Mesenchymal stem cell (in vitro differentiated cells and primary cell): ENCODE measurements at regions not wholly inside any gene's neighbourhood (a gene's known extent, or its start where the extent isn't known, plus 50 kb on each side); places are given as distances from the start of the nearest gene placed in this dataset.

Experiments used
- DNase-seq: peaks from one replicate; pipeline ENCODE4 v3.0.0-alpha.2; 2013
- H2AFZ ChIP-seq: one replicate; pipeline ENCODE4 v1.6.1; 2013; ENCODE audit warnings: low read depth, mild to moderate bottlenecking, control low read depth, inconsistent platforms, low read length, moderate library complexity
- H2AK5ac ChIP-seq: 2 replicates; pipeline ENCODE4 v1.6.1; 2013; ENCODE audit warnings: low read length, moderate library complexity, mild to moderate bottlenecking, inconsistent platforms; ENCODE audit not compliant: severe bottlenecking
- H2BK120ac ChIP-seq: one replicate; pipeline ENCODE4 v1.6.1; 2013; ENCODE audit warnings: low read depth, mild to moderate bottlenecking, inconsistent platforms, low read length, moderate library complexity
- H2BK12ac ChIP-seq, 2 experiments: one replicate each; pipeline ENCODE4 v1.6.1; 2013; ENCODE audit warnings: inconsistent platforms in 2 of 2, low read length in 2 of 2, mild to moderate bottlenecking in 2 of 2, moderate library complexity in 2 of 2, control low read depth in 1 of 2
- H2BK15ac ChIP-seq: one replicate; pipeline ENCODE4 v1.6.1; 2013; ENCODE audit warnings: mild to moderate bottlenecking, low read depth, inconsistent platforms; ENCODE audit not compliant: poor library complexity, severe bottlenecking
- H2BK5ac ChIP-seq: 2 replicates; pipeline ENCODE4 v1.6.1; 2013; ENCODE audit warnings: low read depth, mild to moderate bottlenecking, low read length, control low read depth, inconsistent platforms; ENCODE audit not compliant: poor library complexity, severe bottlenecking
- H3K14ac ChIP-seq, 2 experiments: one replicate each; pipeline ENCODE4 v1.6.1; 2013; ENCODE audit warnings: inconsistent platforms in 2 of 2, low read length in 2 of 2, control low read depth in 1 of 2, mild to moderate bottlenecking in 1 of 2, moderate library complexity in 1 of 2
- H3K18ac ChIP-seq, 2 experiments: one replicate each; pipeline ENCODE4 v1.6.1; 2013; ENCODE audit warnings: inconsistent platforms in 2 of 2, low read length in 2 of 2, control low read depth in 1 of 2, low read depth in 1 of 2, mild to moderate bottlenecking in 1 of 2
- H3K23ac ChIP-seq, 2 experiments: one replicate each; pipeline ENCODE4 v1.6.1; 2013; ENCODE audit warnings: inconsistent platforms in 2 of 2, low read length in 2 of 2, mild to moderate bottlenecking in 2 of 2, moderate library complexity in 2 of 2, control low read depth in 1 of 2
- H3K27ac ChIP-seq: 2 replicates; pipeline ENCODE4 v1.5.1; 2013; ENCODE audit warnings: mild to moderate bottlenecking, moderate library complexity, low read length, control low read depth, inconsistent platforms; ENCODE audit not compliant: poor library complexity, severe bottlenecking
- H3K27me3 ChIP-seq, 2 experiments: 2 replicates each; pipeline versions ENCODE4 v1.6.1 to v1.7.0; 2013; ENCODE audit warnings: low read length in 2 of 2, mild to moderate bottlenecking in 2 of 2, moderate library complexity in 2 of 2, control low read depth in 1 of 2, inconsistent platforms in 1 of 2; ENCODE audit not compliant: control insufficient read depth in 1 of 2, insufficient read depth in 1 of 2
- H3K36me3 ChIP-seq, 2 experiments: 2 replicates each; pipeline versions ENCODE4 v1.6.1 to v1.7.0; 2013; ENCODE audit warnings: low read length in 2 of 2, control low read depth in 1 of 2, inconsistent platforms in 1 of 2, low read depth in 1 of 2, mild to moderate bottlenecking in 1 of 2; ENCODE audit not compliant: insufficient read depth in 2 of 2, control insufficient read depth in 1 of 2
- H3K4ac ChIP-seq, 2 experiments: one replicate each; pipeline ENCODE4 v1.6.1; 2013; ENCODE audit warnings: inconsistent platforms in 2 of 2, low read length in 2 of 2, mild to moderate bottlenecking in 2 of 2, moderate library complexity in 2 of 2, control low read depth in 1 of 2, low read depth in 1 of 2
- H3K4me1 ChIP-seq: 2 replicates; pipeline ENCODE4 v1.6.1; 2013; ENCODE audit warnings: low read depth, low read length, control low read depth; ENCODE audit not compliant: control insufficient read depth, insufficient read depth
- H3K4me2 ChIP-seq: 2 replicates; pipeline ENCODE4 v1.6.1; 2013; ENCODE audit warnings: low read length, mild to moderate bottlenecking, inconsistent platforms; ENCODE audit not compliant: poor library complexity, severe bottlenecking
- H3K4me3 ChIP-seq, 2 experiments: 2 replicates each; pipeline versions ENCODE4 v1.5.1 to v1.7.0; 2013; ENCODE audit warnings: low read length in 2 of 2, mild to moderate bottlenecking in 2 of 2, control low read depth in 1 of 2, low read depth in 1 of 2; ENCODE audit not compliant: insufficient read depth in 1 of 2
- H3K79me1 ChIP-seq: replicated peaks from 2 replicates; pipeline ENCODE4 v1.6.1; 2013; ENCODE audit warnings: mild to moderate bottlenecking, control low read depth, low read length, inconsistent platforms; ENCODE audit not compliant: poor library complexity, severe bottlenecking
- H3K9ac ChIP-seq: 2 replicates; pipeline ENCODE4 v1.7.0; 2013; ENCODE audit warnings: mild to moderate bottlenecking, low read length, moderate library complexity
- H3K9me3 ChIP-seq: 2 replicates; pipeline ENCODE4 v1.7.0; 2013; ENCODE audit warnings: mild to moderate bottlenecking, low read length; ENCODE audit not compliant: control insufficient read depth
- H4K8ac ChIP-seq: one replicate; pipeline ENCODE4 v1.6.1; 2013; ENCODE audit warnings: inconsistent platforms, mild to moderate bottlenecking, low read length, moderate library complexity
- H4K91ac ChIP-seq: one replicate; pipeline ENCODE4 v1.6.1; 2013; ENCODE audit warnings: mild to moderate bottlenecking, low read length, inconsistent platforms
- WGBS: methylation state at CpG from one replicate; pipeline ENCODE4 v1.1.7; 2013; ENCODE audit warnings: mixed read lengths; 5-methylcytosine and 5-hydroxymethylcytosine counted together

GRCh38 chr4:124903995-124904722 lies 191.6 kb upstream of the ANKRD50 start:
- no peaks in the 10 kb centered on the region for H3K79me1 ChIP-seq
- no peaks in the 10 kb centered on the region for H3K9me3 ChIP-seq
- no peak overlapping the region for H4K91ac ChIP-seq
- H2BK120ac ChIP-seq, result no peak overlapping the region
- 76% methylated on average over 4 of the region's 6 CpGs for WGBS
- peak overlapping the region; percentile 57 for H3K9ac ChIP-seq
- H3K23ac ChIP-seq, result no peak overlapping the region
- peak overlapping the region; percentile 17 for H3K4me2 ChIP-seq
- no peak overlapping the region for H3K27ac ChIP-seq
- no peak overlapping the region for H2BK5ac ChIP-seq
- H3K27me3 ChIP-seq, result no peaks in the 10 kb centered on the region
- no peak overlapping the region for H3K4ac ChIP-seq
- no peak overlapping the region for H2BK12ac ChIP-seq
- H2AK5ac ChIP-seq, result no peak overlapping the region
- no peaks in the 10 kb centered on the region for H3K36me3 ChIP-seq
- H3K4me1 ChIP-seq, result no peaks in the 10 kb centered on the region
- H2AFZ ChIP-seq, result no peak overlapping the region
- no peak overlapping the region for H4K8ac ChIP-seq
- no peak overlapping the region for H2BK15ac ChIP-seq
- no peak overlapping the region for H3K18ac ChIP-seq
- no peak overlapping the region for H3K14ac ChIP-seq
- peak; percentile 41 for DNase-seq
- H3K4me3 ChIP-seq, result peak overlapping the region in 1 of 2 experiments; percentile 66

- no peak overlapping the region for H2AK5ac ChIP-seq
- H4K91ac ChIP-seq, result no peak overlapping the region
- H3K27me3 ChIP-seq, result no peaks in the 10 kb centered on the region
- H3K9me3 ChIP-seq, result peaks cover 3% of the 10 kb centered on the region
- no peak overlapping the region for H3K23ac ChIP-seq
- H3K36me3 ChIP-seq, result no peaks in the 10 kb centered on the region
- H3K4me2 ChIP-seq, result no peak overlapping the region
- H3K14ac ChIP-seq, result no peak overlapping the region
- H2AFZ ChIP-seq, result no peak overlapping the region
- no peak overlapping the region for H4K8ac ChIP-seq
- no CpG with 5 or more reads among the region's 1 CpG for WGBS
- no peak overlapping the region for H3K27ac ChIP-seq
- no peaks in the 10 kb centered on the region for H3K4me1 ChIP-seq
- no peak overlapping the region for H3K4me3 ChIP-seq
- H2BK120ac ChIP-seq, result no peak overlapping the region
- H3K9ac ChIP-seq, result no peak overlapping the region
- H2BK15ac ChIP-seq, result no peak overlapping the region
- H3K18ac ChIP-seq, result no peak overlapping the region
- H3K4ac ChIP-seq, result no peak overlapping the region
- H2BK5ac ChIP-seq, result no peak overlapping the region
- H3K79me1 ChIP-seq, result no peaks in the 10 kb centered on the region
- no peak overlapping the region for H2BK12ac ChIP-seq
- no peak for DNase-seq
Measured at GRCh38 chr4:124902001-124902515, 189.5 kb upstream of the ANKRD50 start.

- Histone ChIP-seq H3K4me3 (no peak overlapping the region), H3K79me1 (no peaks in the 10 kb centered on the region), H2BK5ac (no peak overlapping the region), H4K91ac (no peak overlapping the region), H2BK15ac (no peak overlapping the region), H3K9me3 (peaks cover 3% of the 10 kb centered on the region), H3K27me3 (no peaks in the 10 kb centered on the region), H2BK12ac (no peak overlapping the region), H3K27ac (no peak overlapping the region), H3K9ac (no peak overlapping the region), H3K4me2 (no peak overlapping the region), H3K18ac (no peak overlapping the region), H4K8ac (no peak overlapping the region), H3K23ac (no peak overlapping the region), H2BK120ac (no peak overlapping the region), H2AFZ (no peak overlapping the region), H3K36me3 (no peaks in the 10 kb centered on the region), H3K14ac (no peak overlapping the region), H3K4ac (no peak overlapping the region), H3K4me1 (no peaks in the 10 kb centered on the region), H2AK5ac (no peak overlapping the region)
- no peak for DNase-seq
- 95% methylated on average over 4 of the region's 5 CpGs for WGBS
Measured at GRCh38 chr4:124899997-124900396, 187.5 kb upstream of the ANKRD50 start.

GRCh38 chr4:124890522-124890921 lies 178.0 kb upstream of the ANKRD50 start:
- Histone ChIP-seq H2AFZ (no peak overlapping the region), H3K79me1 (no peaks in the 10 kb centered on the region), H2BK5ac (no peak overlapping the region), H2BK12ac (no peak overlapping the region), H3K27me3 (no peaks in the 10 kb centered on the region), H2AK5ac (no peak overlapping the region), H3K36me3 (no peaks in the 10 kb centered on the region), H3K4me2 (no peak overlapping the region), H3K9me3 (no peaks in the 10 kb centered on the region), H3K14ac (no peak overlapping the region), H3K9ac (no peak overlapping the region), H2BK120ac (no peak overlapping the region), H3K27ac (no peak overlapping the region), H4K91ac (no peak overlapping the region), H2BK15ac (no peak overlapping the region), H3K4ac (no peak overlapping the region), H3K4me3 (no peak overlapping the region), H3K23ac (no peak overlapping the region), H3K4me1 (no peaks in the 10 kb centered on the region), H3K18ac (no peak overlapping the region), H4K8ac (no peak overlapping the region)
- whole genome bisulfite sequencing, result no CpG with 5 or more reads among the region's 3 CpGs
- no peak for DNase-seq
